IMR-90 (cell line): ENCODE measurements at regions not wholly inside any gene's neighbourhood (a gene's known extent, or its start where the extent isn't known, plus 50 kb on each side); places are given as distances from the start of the nearest gene placed in this dataset.

ENCODE experiments used
- ATAC-seq: fragments of 200-7000 bp; cut with Tn5 transposase; 2 replicates; pipeline ENCODE4 v1.9.1; 2020; ENCODE audit warnings: low read depth, mild to moderate bottlenecking, moderate library complexity
- BruUV-seq: library from RNA; stranded (reverse); fragments of 400-500 nt; replicated peaks from 2 replicates; lab custom pipeline; 2021; lab: Mats Ljungman, UMichigan
- CTCF ChIA-PET: fragments of 300-600 bp; formaldehyde crosslinking; extraction: SDS; loops from one replicate; lab custom pipeline; 2021; ENCODE audit warnings: antibody characterized with exemption; lab: Yijun Ruan, JAX
- POLR2A ChIA-PET: fragments of 300-600 bp; sonication (Branson Sonifier 250); formaldehyde crosslinking; loops from one replicate; lab custom pipeline; 2022; ENCODE audit warnings: antibody characterized with exemption; ENCODE audit not compliant: unreplicated experiment; lab: Charles Lee
- DNase-seq: peaks from one replicate; pipeline ENCODE4 v3.0.0; 2013
- H2AFZ ChIP-seq: replicated peaks from 2 replicates; pipeline ENCODE3; 2013; ENCODE audit warnings: low read length, mild to moderate bottlenecking; ENCODE audit not compliant: poor library complexity
- H2AK5ac ChIP-seq: 2 replicates; pipeline ENCODE4 v1.6.1; 2013; ENCODE audit warnings: low read depth, low read length, inconsistent platforms
- H2AK9ac ChIP-seq: replicated peaks from 2 replicates; pipeline ENCODE3; 2013; ENCODE audit warnings: mild to moderate bottlenecking, low read depth, low read length, moderate library complexity; ENCODE audit not compliant: poor library complexity
- H2BK120ac ChIP-seq: 2 replicates; pipeline ENCODE4 v1.6.1; 2013; ENCODE audit warnings: low read depth, low read length, inconsistent platforms
- H2BK15ac ChIP-seq: 3 replicates; pipeline ENCODE4 v1.6.1; 2013; ENCODE audit warnings: low read depth, low read length, inconsistent platforms
- H2BK20ac ChIP-seq: 2 replicates; pipeline ENCODE4 v1.6.1; 2013; ENCODE audit warnings: low read depth, mild to moderate bottlenecking, inconsistent platforms, low read length, moderate library complexity
- H2BK5ac ChIP-seq: 2 replicates; pipeline ENCODE4 v1.6.1; 2013; ENCODE audit warnings: mild to moderate bottlenecking, low read depth, low read length, inconsistent platforms; ENCODE audit not compliant: poor library complexity, severe bottlenecking
- H3K14ac ChIP-seq: replicated peaks from 2 replicates; pipeline ENCODE4 v1.6.1; 2013; ENCODE audit warnings: low read depth, low read length, inconsistent platforms
- H3K18ac ChIP-seq: 2 replicates; pipeline ENCODE4 v1.6.1; 2013; ENCODE audit warnings: low read depth, low read length, control low read depth
- H3K23ac ChIP-seq: 2 replicates; pipeline ENCODE4 v1.6.1; 2013; ENCODE audit warnings: low read depth, low read length, inconsistent platforms
- H3K27ac ChIP-seq: 2 replicates; pipeline ENCODE4 v1.5.1; 2013; ENCODE audit warnings: mild to moderate bottlenecking, control low read depth, low read length; ENCODE audit not compliant: insufficient read depth
- H3K27me3 ChIP-seq: 2 replicates; pipeline ENCODE4 v1.6.1; 2013; ENCODE audit warnings: low read length; ENCODE audit not compliant: control insufficient read depth, insufficient read depth
- H3K36me3 ChIP-seq: 2 replicates; pipeline ENCODE4 v1.6.1; 2013; ENCODE audit warnings: low read length, mixed read lengths; ENCODE audit not compliant: control insufficient read depth, insufficient read depth
- H3K4ac ChIP-seq: 2 replicates; pipeline ENCODE4 v1.6.1; 2013; ENCODE audit warnings: low read depth, low read length, inconsistent platforms
- H3K4me1 ChIP-seq: 2 replicates; pipeline ENCODE4 v1.6.1; 2013; ENCODE audit warnings: low read length, mixed read lengths; ENCODE audit not compliant: control insufficient read depth, insufficient read depth
- H3K4me2 ChIP-seq: 2 replicates; pipeline ENCODE4 v1.6.1; 2013; ENCODE audit warnings: low read depth, mild to moderate bottlenecking, control low read depth, low read length, moderate library complexity
- H3K4me3 ChIP-seq: 2 replicates; pipeline ENCODE4 v1.5.1; 2013; ENCODE audit warnings: low read depth, mild to moderate bottlenecking, control low read depth, low read length, moderate library complexity; ENCODE audit not compliant: insufficient read depth
- H3K56ac ChIP-seq: 2 replicates; pipeline ENCODE4 v1.6.1; 2013; ENCODE audit warnings: low read length, inconsistent platforms; ENCODE audit not compliant: insufficient read depth; ENCODE audit errors: extremely low read depth
- H3K79me1 ChIP-seq, 2 experiments: 2 replicates each; pipeline ENCODE4 v1.6.1; 2013; ENCODE audit warnings: low read length in 2 of 2, inconsistent platforms in 1 of 2, low read depth in 1 of 2
- H3K9ac ChIP-seq: 2 replicates; pipeline ENCODE4 v1.6.1; 2013; ENCODE audit warnings: low read depth, low read length, control low read depth
- H3K9me1 ChIP-seq: 2 replicates; pipeline ENCODE4 v1.6.1; 2013; ENCODE audit warnings: low read length, inconsistent platforms; ENCODE audit not compliant: insufficient read depth
- H3K9me3 ChIP-seq: 2 replicates; pipeline ENCODE4 v1.6.1; 2013; ENCODE audit warnings: low read length; ENCODE audit not compliant: control insufficient read depth, insufficient read depth
- H4K20me1 ChIP-seq: 2 replicates; pipeline ENCODE4 v1.6.1; 2013; ENCODE audit warnings: low read length, inconsistent platforms; ENCODE audit not compliant: insufficient read depth
- H4K5ac ChIP-seq: 2 replicates; pipeline ENCODE4 v1.6.1; 2013; ENCODE audit warnings: mild to moderate bottlenecking, low read depth, low read length, control low read depth
- H4K8ac ChIP-seq, 2 experiments: 2 replicates each; pipeline ENCODE4 v1.6.1; 2013; ENCODE audit warnings: low read depth in 2 of 2, low read length in 2 of 2, control low read depth in 1 of 2, inconsistent platforms in 1 of 2
- H4K91ac ChIP-seq: 2 replicates; pipeline ENCODE4 v1.6.1; 2013; ENCODE audit warnings: low read depth, low read length, inconsistent platforms; ENCODE audit not compliant: insufficient read depth
- BHLHE40 ChIP-seq: fragments of 150-350 bp; IDR thresholded peaks from 2 replicates; pipeline ENCODE4 v1.6.1; 2016; ENCODE audit warnings: mild to moderate bottlenecking, low read depth, low read length
- CHD1 ChIP-seq: IDR thresholded peaks from 2 replicates; pipeline ENCODE4 v1.6.1; 2012; ENCODE audit warnings: low read depth, low read length, improper control_type of control experiment
- ELK1 ChIP-seq: fragments of 150-350 bp; IDR thresholded peaks from 2 replicates; pipeline ENCODE4 v1.6.1; 2016; ENCODE audit warnings: low read depth, mild to moderate bottlenecking, low read length, moderate library complexity, borderline replicate concordance
- FOS ChIP-seq: fragments of 150-350 bp; IDR thresholded peaks from 2 replicates; pipeline ENCODE4 v1.6.1; 2016; ENCODE audit warnings: low read depth, low read length
- MAFK ChIP-seq: IDR thresholded peaks from 2 replicates; pipeline ENCODE4 v1.6.1; 2012; ENCODE audit warnings: low read depth, low read length, improper control_type of control experiment
- MAZ ChIP-seq: IDR thresholded peaks from 2 replicates; pipeline ENCODE4 v1.6.1; 2012; ENCODE audit warnings: low read depth, mild to moderate bottlenecking, low read length, improper control_type of control experiment, moderate library complexity, borderline replicate concordance
- MXI1 ChIP-seq: IDR thresholded peaks from 2 replicates; pipeline ENCODE4 v1.6.1; 2012; ENCODE audit warnings: low read depth, mild to moderate bottlenecking, low read length, moderate library complexity, borderline replicate concordance
- NFE2L2 ChIP-seq: fragments of 150-350 bp; IDR thresholded peaks from 2 replicates; pipeline ENCODE4 v1.6.1; 2016; ENCODE audit warnings: low read depth, mild to moderate bottlenecking, low read length
- POLR2A ChIP-seq: IDR thresholded peaks from 2 replicates; pipeline ENCODE4 v1.6.1; 2012; ENCODE audit warnings: mild to moderate bottlenecking, low read depth, low read length
- RAD21 ChIP-seq: IDR thresholded peaks from 2 replicates; pipeline ENCODE4 v1.6.1; 2012; ENCODE audit warnings: low read length, improper control_type of control experiment
- RCOR1 ChIP-seq: IDR thresholded peaks from 2 replicates; pipeline ENCODE4 v1.6.1; 2012; ENCODE audit warnings: mild to moderate bottlenecking, low read length, improper control_type of control experiment; ENCODE audit not compliant: insufficient replicate concordance
- WGBS, 2 experiments: methylation state at CpG; one replicate each; pipeline versions ENCODE4 v1.1.5 to v1.1.7; 2013; ENCODE audit warnings: missing lambda C conversion rate in 2 of 2; ENCODE audit not compliant: insufficient read length in 1 of 2; ENCODE audit errors: extremely low coverage in 2 of 2; 5-methylcytosine and 5-hydroxymethylcytosine counted together
- dilution Hi-C: fragments of 300-500 bp; cut with HindIII; formaldehyde crosslinking; loops from one replicate; pipeline ENCODE4 v1.14.3; 2018; ENCODE audit warnings: low sequenced_read_pairs; ENCODE audit not compliant: unreplicated experiment
- in situ Hi-C: fragments of 300-500 bp; cut with MboI; formaldehyde crosslinking; loops from 3 replicates; pipeline ENCODE4 v1.14.3; 2019; ENCODE audit warnings: low sequenced_read_pairs, inconsistent platforms, mixed read lengths
- intact Hi-C: fragments of 100-400 bp; cut with micrococcal nuclease; formaldehyde crosslinking; loops from 2 replicates; pipeline ENCODE4 v1.10.0; 2022

GRCh38 chr10:37488792-37489657 is 363.6 kb downstream of the ANKRD30A start:
- Histone ChIP-seq H3K27ac (no peak overlapping the region), H2BK5ac (no peak overlapping the region), H3K14ac (no peak overlapping the region), H3K9me3 (peaks cover 15% of the 10 kb centered on the region), H4K20me1 (no peaks in the 10 kb centered on the region), H2BK15ac (no peak overlapping the region), H2AK9ac (no peak overlapping the region), H3K4me2 (no peak overlapping the region), H3K4me1 (no peaks in the 10 kb centered on the region), H3K23ac (no peak overlapping the region), H2BK20ac (no peak overlapping the region), H3K4ac (no peak overlapping the region), H3K79me1 (no peaks in the 10 kb centered on the region), H4K5ac (no peak overlapping the region), H3K9ac (no peak overlapping the region), H2AFZ (no peak overlapping the region), H3K36me3 (no peaks in the 10 kb centered on the region), H3K4me3 (no peak overlapping the region), H2BK120ac (no peak overlapping the region), H4K91ac (no peak overlapping the region), H4K8ac (no peak overlapping the region), H3K9me1 (no peaks in the 10 kb centered on the region), H2AK5ac (no peak overlapping the region), H3K18ac (no peak overlapping the region), H3K27me3 (no peaks in the 10 kb centered on the region), H3K56ac (no peak overlapping the region)
- WGBS, 2 experiments: 33% methylated on average over 3 of the region's 10 CpGs; no CpG with 5 or more reads in 1 of the 2 experiments
- intact Hi-C loops (no loop called here), in situ Hi-C loops (no loop called here), dilution Hi-C loops (no loop called here)
- TF ChIP-seq NFE2L2 (no peak), POLR2A (no peak), CHD1 (no peak), MAZ (no peak), RAD21 (no peak), ELK1 (no peak), FOS (no peak), RCOR1 (no peak), MXI1 (no peak), BHLHE40 (no peak), MAFK (no peak)
- no peak for ATAC-seq
- CTCF ChIA-PET: interaction anchor here (0.6 kb wide), 2 partner anchors 26 to 47 kb away, joined by 3 to 4 read pairs; no protein-coding TSS in a partner anchor
- POLR2A ChIA-PET: no interaction called here
- BruUV-seq: no TSS peak
- no peak for DNase-seq
